HUES64 (cell line): ENCODE measurements at regions not wholly inside any gene's neighbourhood (a gene's known extent, or its start where the extent isn't known, plus 50 kb on each side); places are given as distances from the start of the nearest gene placed in this dataset.
"Not testable (repeated sequence)": the region's sequence is repeated elsewhere in the genome, so short reads cannot be mapped to it uniquely, and the experiment has no call there.

Experiments used
- H3K27ac ChIP-seq: 2 replicates; pipeline ENCODE4 v1.7.0; 2013; ENCODE audit warnings: low read depth, low read length, inconsistent platforms
- H3K27me3 ChIP-seq: 2 replicates; pipeline ENCODE4 v1.6.1; 2013; ENCODE audit warnings: mild to moderate bottlenecking, low read length; ENCODE audit not compliant: insufficient read depth
- H3K36me3 ChIP-seq: 2 replicates; pipeline ENCODE4 v1.6.1; 2013; ENCODE audit warnings: mild to moderate bottlenecking, low read length; ENCODE audit not compliant: insufficient read depth
- H3K4me1 ChIP-seq: 2 replicates; pipeline ENCODE4 v1.6.1; 2013; ENCODE audit warnings: mild to moderate bottlenecking, low read length, moderate library complexity; ENCODE audit not compliant: insufficient read depth
- H3K4me3 ChIP-seq: 2 replicates; pipeline ENCODE4 v1.5.1; 2013; ENCODE audit warnings: mild to moderate bottlenecking, low read length, moderate library complexity
- H3K9ac ChIP-seq: 2 replicates; pipeline ENCODE4 v1.6.1; 2013; ENCODE audit warnings: mild to moderate bottlenecking, low read depth, low read length
- H3K9me3 ChIP-seq: 2 replicates; pipeline ENCODE4 v1.6.1; 2013; ENCODE audit warnings: low read depth, low read length; ENCODE audit not compliant: insufficient read depth
- WGBS: fragments of 150-250, 120-280 bp; methylation state at CpG from one replicate; pipeline ENCODE4 v1.1.7; 2013; ENCODE audit warnings: missing lambda C conversion rate; 5-methylcytosine and 5-hydroxymethylcytosine counted together

- Histone ChIP-seq H3K4me1 (no peaks in the 10 kb centered on the region), H3K9ac (no peak overlapping the region), H3K36me3 (no peaks in the 10 kb centered on the region), H3K4me3 (no peak overlapping the region), H3K27ac (no peak overlapping the region), H3K27me3 (no peaks in the 10 kb centered on the region), H3K9me3 (peaks cover 6% of the 10 kb centered on the region)
- 93% methylated on average over 6 of the region's 6 CpGs for WGBS
These were observed 209.0 kb upstream of the FBXL7 start for GRCh38 chr5:15290953-15291352.

GRCh38 chr5:15286650-15287049, 213.3 kb upstream of the FBXL7 start:
- 34% methylated on average over 1 of the region's 1 CpG for WGBS
- H3K4me3 ChIP-seq: no peak overlapping the region
- H3K27me3 ChIP-seq: no peaks in the 10 kb centered on the region
- H3K27ac ChIP-seq: no peak overlapping the region
- H3K9me3 ChIP-seq: peaks cover 6% of the 10 kb centered on the region
- H3K4me1 ChIP-seq: no peaks in the 10 kb centered on the region
- no peak overlapping the region for H3K9ac ChIP-seq
- H3K36me3 ChIP-seq: no peaks in the 10 kb centered on the region

GRCh38 chr5:15285901-15286583, 213.9 kb upstream of the FBXL7 start:
- no peak overlapping the region for H3K4me3 ChIP-seq
- 91% methylated on average over 5 of the region's 5 CpGs for WGBS

GRCh38 chr5:15284706-15285105, 215.3 kb upstream of the FBXL7 start:
- Histone ChIP-seq H3K27ac (no peak overlapping the region), H3K36me3 (no peaks in the 10 kb centered on the region), H3K9me3 (no peaks in the 10 kb centered on the region), H3K4me3 (no peak overlapping the region), H3K4me1 (no peaks in the 10 kb centered on the region), H3K9ac (no peak overlapping the region), H3K27me3 (no peaks in the 10 kb centered on the region)

More at GRCh38 chr5:15285901-15286583, 213.9 kb upstream of the FBXL7 start:
- Histone ChIP-seq H3K9me3 (no peaks in the 10 kb centered on the region), H3K36me3 (no peaks in the 10 kb centered on the region), H3K27me3 (no peaks in the 10 kb centered on the region), H3K27ac (no peak overlapping the region), H3K4me1 (no peaks in the 10 kb centered on the region), H3K9ac (no peak overlapping the region)

- H3K27ac ChIP-seq: no peak overlapping the region
- H3K27me3 ChIP-seq: no peaks in the 10 kb centered on the region
- 91% methylated on average over 2 of the region's 2 CpGs for WGBS
- H3K4me1 ChIP-seq: no peaks in the 10 kb centered on the region
- no peak overlapping the region for H3K9ac ChIP-seq
- no peaks in the 10 kb centered on the region for H3K9me3 ChIP-seq
- no peaks in the 10 kb centered on the region for H3K36me3 ChIP-seq
- H3K4me3 ChIP-seq: no peak overlapping the region
These were observed 216.9 kb upstream of the FBXL7 start for GRCh38 chr5:15283076-15283475.

- Histone ChIP-seq H3K4me3 (no peak overlapping the region), H3K36me3 (no peaks in the 10 kb centered on the region), H3K9me3 (no peaks in the 10 kb centered on the region), H3K27ac (no peak overlapping the region), H3K9ac (no peak overlapping the region), H3K4me1 (no peaks in the 10 kb centered on the region), H3K27me3 (no peaks in the 10 kb centered on the region)
- WGBS: no CpG with 5 or more reads among the region's 2 CpGs
These were observed 217.4 kb upstream of the FBXL7 start for GRCh38 chr5:15282611-15283010.

GRCh38 chr5:15271596-15271995, 228.4 kb upstream of the FBXL7 start:
- H3K9me3 ChIP-seq, H3K9ac ChIP-seq, H3K4me3 ChIP-seq, H3K4me1 ChIP-seq, H3K27ac ChIP-seq, H3K27me3 ChIP-seq, H3K36me3 ChIP-seq: not testable (repeated sequence)
- WGBS: 61% methylated on average over 9 of the region's 9 CpGs

GRCh38 chr5:15267966-15268365, 232.0 kb upstream of the FBXL7 start:
- Histone ChIP-seq H3K36me3 (no peaks in the 10 kb centered on the region), H3K4me3 (no peak overlapping the region), H3K9ac (no peak overlapping the region), H3K4me1 (0 out of 2 replicates have a peak, but pooled peaks cover 6% of the 10 kb centered on the region), H3K9me3 (no peaks in the 10 kb centered on the region), H3K27ac (no peak overlapping the region), H3K27me3 (no peaks in the 10 kb centered on the region)
- WGBS: 100% methylated on average over 2 of the region's 2 CpGs

- H3K9ac ChIP-seq: no peak overlapping the region
- H3K9me3 ChIP-seq: no peaks in the 10 kb centered on the region
- H3K27me3 ChIP-seq: no peaks in the 10 kb centered on the region
- no peaks in the 10 kb centered on the region for H3K36me3 ChIP-seq
- 90% methylated on average over 1 of the region's 1 CpG for WGBS
- H3K4me3 ChIP-seq: no peak overlapping the region
- 0 out of 2 replicates have a peak, but pooled peaks cover 6% of the 10 kb centered on the region for H3K4me1 ChIP-seq
- no peak overlapping the region for H3K27ac ChIP-seq
These were observed 233.1 kb upstream of the FBXL7 start for GRCh38 chr5:15266841-15267240.

GRCh38 chr5:15266229-15266628, 233.8 kb upstream of the FBXL7 start:
- Histone ChIP-seq H3K9ac (no peak overlapping the region), H3K36me3 (no peaks in the 10 kb centered on the region), H3K9me3 (no peaks in the 10 kb centered on the region), H3K4me3 (no peak overlapping the region), H3K27me3 (no peaks in the 10 kb centered on the region), H3K27ac (no peak overlapping the region), H3K4me1 (0 out of 2 replicates have a peak, but pooled peaks cover 6% of the 10 kb centered on the region)
- 100% methylated on average over 1 of the region's 1 CpG for WGBS

GRCh38 chr5:15263942-15264341, 236.0 kb upstream of the FBXL7 start:
- H3K9ac ChIP-seq: no peak overlapping the region
- 0 out of 2 replicates have a peak, but pooled peaks cover 6% of the 10 kb centered on the region for H3K4me1 ChIP-seq
- 94% methylated on average over 1 of the region's 1 CpG for WGBS
- H3K27me3 ChIP-seq: no peaks in the 10 kb centered on the region
- H3K4me3 ChIP-seq: no peak overlapping the region
- H3K27ac ChIP-seq: no peak overlapping the region
- no peaks in the 10 kb centered on the region for H3K9me3 ChIP-seq
- no peaks in the 10 kb centered on the region for H3K36me3 ChIP-seq

GRCh38 chr5:15263406-15263805, 236.6 kb upstream of the FBXL7 start:
- H3K9me3 ChIP-seq: no peaks in the 10 kb centered on the region
- H3K27ac ChIP-seq: no peak overlapping the region
- H3K36me3 ChIP-seq: no peaks in the 10 kb centered on the region
- 0 out of 2 replicates have a peak, but pooled peaks cover 6% of the 10 kb centered on the region for H3K4me1 ChIP-seq
- H3K27me3 ChIP-seq: no peaks in the 10 kb centered on the region
- H3K9ac ChIP-seq: no peak overlapping the region
- H3K4me3 ChIP-seq: no peak overlapping the region
- WGBS: 95% methylated on average over 2 of the region's 2 CpGs
